SK-N-SH (cell line): ENCODE measurements at regions not wholly inside any gene's neighbourhood (a gene's known extent, or its start where the extent isn't known, plus 50 kb on each side); places are given as distances from the start of the nearest gene placed in this dataset.

ENCODE experiments used
- CTCF ChIP-seq: fragments of 200-600 bp; sonication (generic); IDR thresholded peaks from 2 replicates; pipeline ENCODE4 v1.6.1; 2017; ENCODE audit warnings: antibody characterized with exemption, mild to moderate bottlenecking, moderate library complexity
- EP300 ChIP-seq, 2 experiments: IDR thresholded peaks; 2 replicates each; pipeline versions ENCODE4 v1.4.0 to v1.6.1; 2012; ENCODE audit warnings: borderline replicate concordance in 1 of 2, low read depth in 1 of 2, low read length in 1 of 2
- EZH2phosphoT487 ChIP-seq: fragments of 200-600 bp; sonication (generic); IDR thresholded peaks from 2 replicates; pipeline ENCODE4 v1.6.1; 2017; ENCODE audit warnings: low read depth, mixed run types, mild to moderate bottlenecking, antibody characterized with exemption, moderate library complexity, borderline replicate concordance
- FOSL2 ChIP-seq: IDR thresholded peaks from 2 replicates; pipeline ENCODE4 v1.4.0; 2012; ENCODE audit warnings: low read depth, mild to moderate bottlenecking, moderate library complexity, borderline replicate concordance
- FOXM1 ChIP-seq: IDR thresholded peaks from 2 replicates; pipeline ENCODE4 v1.4.0; 2012; ENCODE audit warnings: low read depth, mild to moderate bottlenecking
- JUND ChIP-seq: IDR thresholded peaks from 2 replicates; pipeline ENCODE4 v1.4.0; 2012
- POLR2AphosphoS5 ChIP-seq: IDR thresholded peaks from 2 replicates; pipeline ENCODE4 v1.6.1; 2012; ENCODE audit warnings: low read depth, low read length
- RCOR1 ChIP-seq: fragments of 150-350 bp; IDR thresholded peaks from 2 replicates; pipeline ENCODE4 v1.6.1; 2017; ENCODE audit warnings: antibody characterized with exemption, low read length
- REST ChIP-seq: IDR thresholded peaks from 2 replicates; pipeline ENCODE4 v1.6.1; 2012; ENCODE audit warnings: mild to moderate bottlenecking, low read depth, low read length, moderate library complexity
- RFX5 ChIP-seq: IDR thresholded peaks from 2 replicates; pipeline ENCODE4 v1.6.1; 2012; ENCODE audit warnings: mild to moderate bottlenecking, improper control_type of control experiment, low read length
- TCF12 ChIP-seq: IDR thresholded peaks from 2 replicates; pipeline ENCODE4 v1.4.0; 2012
- TEAD4 ChIP-seq: IDR thresholded peaks from 2 replicates; pipeline ENCODE4 v1.4.0; 2012; ENCODE audit warnings: mild to moderate bottlenecking, borderline replicate concordance; ENCODE audit not compliant: insufficient read depth
- USF2 ChIP-seq: fragments of 150-350 bp; IDR thresholded peaks from 2 replicates; pipeline ENCODE4 v1.6.1; 2017; ENCODE audit warnings: antibody characterized with exemption, low read length, low read depth, borderline replicate concordance
- YY1 ChIP-seq: IDR thresholded peaks from 2 replicates; pipeline ENCODE4 v1.4.0; 2012; ENCODE audit warnings: low read depth, mild to moderate bottlenecking

GRCh38 chr4:141870152-141870551, 233.8 kb downstream of the IL15 start:
- TF ChIP-seq CTCF: no peak
- TF ChIP-seq EP300 (IDR thresholded peaks at IDR 0.05; ENCODE audit: borderline replicate concordance in 1 of 2, low read depth in 1 of 2, low read length in 1 of 2): no peak
- TF ChIP-seq POLR2AphosphoS5: no peak
- no peak for TF ChIP-seq RCOR1
- TF ChIP-seq YY1: no peak
- TF ChIP-seq EZH2phosphoT487: no peak
- TF ChIP-seq USF2: no peak
- no peak for TF ChIP-seq TCF12
- TF ChIP-seq FOXM1: no peak
- no peak for TF ChIP-seq TEAD4
- no peak for TF ChIP-seq JUND
- no peak for TF ChIP-seq FOSL2
- no peak for TF ChIP-seq REST
- no peak for TF ChIP-seq RFX5
